Keratinocyte (primary cell): ENCODE measurements at regions not wholly inside any gene's neighbourhood (a gene's known extent, or its start where the extent isn't known, plus 50 kb on each side); places are given as distances from the start of the nearest gene placed in this dataset.

ENCODE experiments used
- EZH2 ChIP-seq: IDR thresholded peaks from one replicate; pipeline ENCODE4 v1.6.1; 2012; ENCODE audit warnings: inconsistent platforms, mild to moderate bottlenecking, low read length, moderate library complexity
- TF ChIP-seq, protein P1 (sequence below), 3 experiments: IDR thresholded peaks in 1 of 3; conservative IDR thresholded peaks in 1 of 3; optimal IDR thresholded peaks in 1 of 3; 2 replicates in 2 of 3; 3 replicates in 1 of 3; pipeline versions ENCODE3 to v1.5.1; 2011; ENCODE audit warnings: low read length in 3 of 3, mild to moderate bottlenecking in 3 of 3, moderate library complexity in 2 of 3, control low read depth in 1 of 3, inconsistent platforms in 1 of 3; ENCODE audit not compliant: insufficient read depth in 2 of 3; ENCODE audit errors: extremely low read depth in 1 of 3

GRCh38 chr1:82587371-82587770 lies 786.6 kb downstream of the ADGRL2 start:
- TF ChIP-seq, protein P1, sequence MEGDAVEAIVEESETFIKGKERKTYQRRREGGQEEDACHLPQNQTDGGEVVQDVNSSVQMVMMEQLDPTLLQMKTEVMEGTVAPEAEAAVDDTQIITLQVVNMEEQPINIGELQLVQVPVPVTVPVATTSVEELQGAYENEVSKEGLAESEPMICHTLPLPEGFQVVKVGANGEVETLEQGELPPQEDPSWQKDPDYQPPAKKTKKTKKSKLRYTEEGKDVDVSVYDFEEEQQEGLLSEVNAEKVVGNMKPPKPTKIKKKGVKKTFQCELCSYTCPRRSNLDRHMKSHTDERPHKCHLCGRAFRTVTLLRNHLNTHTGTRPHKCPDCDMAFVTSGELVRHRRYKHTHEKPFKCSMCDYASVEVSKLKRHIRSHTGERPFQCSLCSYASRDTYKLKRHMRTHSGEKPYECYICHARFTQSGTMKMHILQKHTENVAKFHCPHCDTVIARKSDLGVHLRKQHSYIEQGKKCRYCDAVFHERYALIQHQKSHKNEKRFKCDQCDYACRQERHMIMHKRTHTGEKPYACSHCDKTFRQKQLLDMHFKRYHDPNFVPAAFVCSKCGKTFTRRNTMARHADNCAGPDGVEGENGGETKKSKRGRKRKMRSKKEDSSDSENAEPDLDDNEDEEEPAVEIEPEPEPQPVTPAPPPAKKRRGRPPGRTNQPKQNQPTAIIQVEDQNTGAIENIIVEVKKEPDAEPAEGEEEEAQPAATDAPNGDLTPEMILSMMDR (optimal IDR thresholded peaks at IDR 0.05 in 1 of 3, IDR thresholded peaks at IDR 0.05 in 1 of 3, conservative IDR thresholded peaks at IDR 0.05 in 1 of 3; ENCODE audit: extremely low read depth in 1 of 3, insufficient read depth in 2 of 3, low read length in 3 of 3): no peak
- no peak for TF ChIP-seq EZH2
